GM20000 (cell line): ENCODE measurements at regions not wholly inside any gene's neighbourhood (a gene's known extent, or its start where the extent isn't known, plus 50 kb on each side); places are given as distances from the start of the nearest gene placed in this dataset.

Source experiments
- DNase-seq: peaks from one replicate; pipeline ENCODE4 v3.0.0; 2012; ENCODE audit warnings: low spot score
- CTCF ChIP-seq: IDR thresholded peaks from 2 replicates; pipeline ENCODE4 v1.5.1; 2012; ENCODE audit warnings: mild to moderate bottlenecking, control low read depth; ENCODE audit errors: extremely low read depth, missing control alignments

GRCh38 chr5:17832949-17833745 lies 198.9 kb downstream of the TAF11L14 start:
- TF ChIP-seq CTCF = no peak
- DNase-seq = no peak

- no peak for DNase-seq
- TF ChIP-seq CTCF = no peak
Observed at GRCh38 chr5:17837757-17838156, 203.5 kb downstream of the TAF11L14 start.

GRCh38 chr5:17838469-17838868 lies 204.2 kb downstream of the TAF11L14 start:
- DNase-seq = no peak
- no peak for TF ChIP-seq CTCF

GRCh38 chr5:17839848-17840247 lies 205.6 kb downstream of the TAF11L14 start:
- TF ChIP-seq CTCF = no peak
- no peak for DNase-seq

GRCh38 chr5:17846496-17846895 lies 212.2 kb downstream of the TAF11L14 start:
- no peak for DNase-seq
- TF ChIP-seq CTCF = no peak

- TF ChIP-seq CTCF = no peak
- no peak for DNase-seq
Observed at GRCh38 chr5:17847286-17847685, 213.0 kb downstream of the TAF11L14 start.

GRCh38 chr5:17852111-17852510 lies 217.9 kb downstream of the TAF11L14 start:
- TF ChIP-seq CTCF = no peak
- no peak for DNase-seq
